ENCODE measurements at regions not wholly inside any gene's neighbourhood (a gene's known extent, or its start where the extent isn't known, plus 50 kb on each side); places are given as distances from the start of the nearest gene placed in this dataset.

DNA sequence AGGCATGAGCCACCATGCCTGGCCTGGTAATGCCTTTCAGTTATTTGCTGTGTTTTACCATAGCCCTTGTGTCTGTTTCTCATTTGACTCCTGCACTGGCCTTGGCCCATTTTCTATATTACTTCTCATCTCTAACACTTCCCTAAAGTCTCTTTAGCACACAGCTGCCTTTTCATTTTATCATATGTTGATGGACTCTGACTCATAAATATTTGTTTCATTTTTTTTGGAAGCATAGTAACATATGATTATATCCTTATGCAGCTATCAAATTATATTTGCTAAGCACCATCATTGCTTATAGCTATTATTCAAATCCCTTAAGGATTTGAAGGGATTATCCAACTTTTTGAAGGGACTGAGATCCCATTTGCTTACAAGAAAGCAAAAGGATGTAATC is 320.3 kb downstream of the GPD2 start:
- H3K79me2 ChIP-seq (ENCODE audit: control insufficient read depth, insufficient read depth, low read length) = no peaks in the 10 kb centered on the region
- H3K4me3 ChIP-seq (ENCODE audit: control extremely low read depth in 1 of 5, extremely low read depth in 1 of 5, insufficient read depth in 1 of 5, low read depth in 2 of 5, low read length in 4 of 5) = no peak overlapping the region
- no peaks in the 10 kb centered on the region for H3K27me3 Mint-ChIP-seq
- no peaks in the 10 kb centered on the region for H3K4me1 Mint-ChIP-seq
- H3K4me3 Mint-ChIP-seq = no peak overlapping the region
- no peaks in the 10 kb centered on the region for H3K9me3 ChIP-seq (ENCODE audit: control extremely low read depth in 1 of 3, control insufficient read depth in 2 of 3, insufficient read depth in 1 of 3, low read length in 2 of 3)
- H3K27ac ChIP-seq (ENCODE audit: low read length in 2 of 2) = no peak overlapping the region
- H3K9ac ChIP-seq (ENCODE audit: low read length) = no peak overlapping the region
- no peak overlapping the region for H3K27ac Mint-ChIP-seq
- intact Hi-C loops (cut with micrococcal nuclease) = no loop called here
- H3K4me1 ChIP-seq (ENCODE audit: control insufficient read depth in 2 of 2, insufficient read depth in 2 of 2, low read length in 2 of 2) = no peaks in the 10 kb centered on the region
- H3K36me3 ChIP-seq (replicated peaks in 1 of 2; ENCODE audit: control extremely low read depth in 1 of 2, control insufficient read depth in 1 of 2, extremely low read depth in 1 of 2, insufficient read depth in 2 of 2, low read length in 1 of 2) = no peaks in the 10 kb centered on the region
- no peak overlapping the region for H2AFZ ChIP-seq (ENCODE audit: insufficient read depth, low read depth, low read length, poor library complexity, severe bottlenecking)
- no peaks in the 10 kb centered on the region for H3K9me3 Mint-ChIP-seq (ENCODE audit: insufficient read depth)
- DNase-seq (no peak), ATAC-seq (ENCODE audit: low read depth) (no peak)
- no peaks in the 10 kb centered on the region for H4K20me1 ChIP-seq (ENCODE audit: control insufficient read depth, insufficient read depth, low read length, poor library complexity, severe bottlenecking)
- H3K27me3 ChIP-seq (replicated peaks in 1 of 4; ENCODE audit: control extremely low read depth in 1 of 4, control insufficient read depth in 3 of 4, insufficient read depth in 4 of 4, low read length in 3 of 4) = no peaks in the 10 kb centered on the region
- CTCF ChIA-PET = no interaction called here
- H3K4me2 ChIP-seq (replicated peaks; ENCODE audit: low read depth, low read length, poor library complexity, severe bottlenecking) = no peak overlapping the region
- no peak for TF ChIP-seq EZH2 (IDR thresholded peaks at IDR 0.05; ENCODE audit: borderline replicate concordance, insufficient read depth, low read depth, low read length, poor library complexity, severe bottlenecking)
- TF ChIP-seq, protein P1, sequence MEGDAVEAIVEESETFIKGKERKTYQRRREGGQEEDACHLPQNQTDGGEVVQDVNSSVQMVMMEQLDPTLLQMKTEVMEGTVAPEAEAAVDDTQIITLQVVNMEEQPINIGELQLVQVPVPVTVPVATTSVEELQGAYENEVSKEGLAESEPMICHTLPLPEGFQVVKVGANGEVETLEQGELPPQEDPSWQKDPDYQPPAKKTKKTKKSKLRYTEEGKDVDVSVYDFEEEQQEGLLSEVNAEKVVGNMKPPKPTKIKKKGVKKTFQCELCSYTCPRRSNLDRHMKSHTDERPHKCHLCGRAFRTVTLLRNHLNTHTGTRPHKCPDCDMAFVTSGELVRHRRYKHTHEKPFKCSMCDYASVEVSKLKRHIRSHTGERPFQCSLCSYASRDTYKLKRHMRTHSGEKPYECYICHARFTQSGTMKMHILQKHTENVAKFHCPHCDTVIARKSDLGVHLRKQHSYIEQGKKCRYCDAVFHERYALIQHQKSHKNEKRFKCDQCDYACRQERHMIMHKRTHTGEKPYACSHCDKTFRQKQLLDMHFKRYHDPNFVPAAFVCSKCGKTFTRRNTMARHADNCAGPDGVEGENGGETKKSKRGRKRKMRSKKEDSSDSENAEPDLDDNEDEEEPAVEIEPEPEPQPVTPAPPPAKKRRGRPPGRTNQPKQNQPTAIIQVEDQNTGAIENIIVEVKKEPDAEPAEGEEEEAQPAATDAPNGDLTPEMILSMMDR (IDR thresholded peaks at IDR 0.05) = no peak
- POLR2A ChIA-PET = no interaction called here

GRCh38 chr2:156763174-156763573 is 327.0 kb downstream of the GPD2 start:
- H3K4me2 ChIP-seq (replicated peaks; ENCODE audit: low read depth, low read length, poor library complexity, severe bottlenecking) = no peak overlapping the region
- no peaks in the 10 kb centered on the region for H4K20me1 ChIP-seq (ENCODE audit: control insufficient read depth, insufficient read depth, low read length, poor library complexity, severe bottlenecking)
- H3K4me3 ChIP-seq (ENCODE audit: control extremely low read depth in 1 of 5, extremely low read depth in 1 of 5, insufficient read depth in 1 of 5, low read depth in 2 of 5, low read length in 4 of 5) = no peak overlapping the region
- DNase-seq = no peak
- intact Hi-C loops (cut with micrococcal nuclease) = no loop called here
- H3K27ac ChIP-seq (ENCODE audit: low read length in 2 of 2) = no peak overlapping the region
- Mint-ChIP-seq H3K27me3 (no peaks in the 10 kb centered on the region), H3K4me3 (no peak overlapping the region), H3K9me3 (ENCODE audit: insufficient read depth) (no peaks in the 10 kb centered on the region), H3K27ac (no peak overlapping the region), H3K4me1 (no peaks in the 10 kb centered on the region)
- 100% methylated on average over 2 of the region's 2 CpGs for WGBS (ENCODE audit: insufficient coverage)
- CTCF ChIA-PET = no interaction called here
- H3K27me3 ChIP-seq (replicated peaks in 1 of 4; ENCODE audit: control extremely low read depth in 1 of 4, control insufficient read depth in 3 of 4, insufficient read depth in 4 of 4, low read length in 3 of 4) = no peaks in the 10 kb centered on the region
- H3K79me2 ChIP-seq (ENCODE audit: control insufficient read depth, insufficient read depth, low read length) = no peaks in the 10 kb centered on the region
- ATAC-seq (ENCODE audit: low read depth) = no peak
- no peak overlapping the region for H2AFZ ChIP-seq (ENCODE audit: insufficient read depth, low read depth, low read length, poor library complexity, severe bottlenecking)
- POLR2A ChIA-PET = no interaction called here
- no peaks in the 10 kb centered on the region for H3K4me1 ChIP-seq (ENCODE audit: control insufficient read depth in 2 of 2, insufficient read depth in 2 of 2, low read length in 2 of 2)
- no peaks in the 10 kb centered on the region for H3K36me3 ChIP-seq (replicated peaks in 1 of 2; ENCODE audit: control extremely low read depth in 1 of 2, control insufficient read depth in 1 of 2, extremely low read depth in 1 of 2, insufficient read depth in 2 of 2, low read length in 1 of 2)
- no peaks in the 10 kb centered on the region for H3K9me3 ChIP-seq (ENCODE audit: control extremely low read depth in 1 of 3, control insufficient read depth in 2 of 3, insufficient read depth in 1 of 3, low read length in 2 of 3)
- H3K9ac ChIP-seq (ENCODE audit: low read length) = no peak overlapping the region
- TF ChIP-seq EZH2 (IDR thresholded peaks at IDR 0.05; ENCODE audit: borderline replicate concordance, insufficient read depth, low read depth, low read length, poor library complexity, severe bottlenecking) = no peak
- TF ChIP-seq, protein P1 (IDR thresholded peaks at IDR 0.05) = no peak

Measured in B cell (primary cell).